CD14-positive monocyte (primary cell): ENCODE measurements at regions not wholly inside any gene's neighbourhood (a gene's known extent, or its start where the extent isn't known, plus 50 kb on each side); places are given as distances from the start of the nearest gene placed in this dataset.

ENCODE experiments used
- DNase-seq, 3 donors: peaks; one replicate each; pipeline ENCODE4 v3.0.0-alpha.2; 2011 to 2022
- H2AFZ ChIP-seq: 2 replicates; pipeline ENCODE4 v1.6.0; 2012; ENCODE audit warnings: mild to moderate bottlenecking, low read depth, low read length, inconsistent platforms; ENCODE audit not compliant: insufficient read depth, poor library complexity, severe bottlenecking
- H3K27ac ChIP-seq, 2 donors: 1 replicate in 1 of 2; 2 replicates in 1 of 2; pipeline ENCODE4 v1.5.1; 2012 to 2013; ENCODE audit warnings: low read length in 2 of 2, control low read depth in 1 of 2, inconsistent platforms in 1 of 2, low read depth in 1 of 2, mild to moderate bottlenecking in 1 of 2
- H3K27me3 ChIP-seq, 2 donors: one replicate each; pipeline versions ENCODE4 v1.6.0 to v1.6.1; 2011 to 2013; ENCODE audit warnings: low read length in 2 of 2; ENCODE audit not compliant: control insufficient read depth in 2 of 2, insufficient read depth in 2 of 2
- H3K36me3 ChIP-seq, 2 donors: replicated peaks in 1 of 2; 1 replicate in 1 of 2; 2 replicates in 1 of 2; pipeline versions ENCODE4 v1.5.1 to v1.6.1; 2012 to 2013; ENCODE audit warnings: low read length in 2 of 2, control low read depth in 1 of 2, inconsistent platforms in 1 of 2, mild to moderate bottlenecking in 1 of 2; ENCODE audit not compliant: insufficient read depth in 2 of 2, control insufficient read depth in 1 of 2
- H3K4me1 ChIP-seq, 2 donors: 1 replicate in 1 of 2; 2 replicates in 1 of 2; pipeline versions ENCODE4 v1.5.1 to v1.6.1; 2012 to 2013; ENCODE audit warnings: low read length in 2 of 2, control low read depth in 1 of 2, inconsistent platforms in 1 of 2, mild to moderate bottlenecking in 1 of 2, moderate library complexity in 1 of 2; ENCODE audit not compliant: insufficient read depth in 2 of 2, control insufficient read depth in 1 of 2
- H3K4me2 ChIP-seq: replicated peaks from 2 replicates; pipeline ENCODE3; 2012; ENCODE audit warnings: low read length, moderate library complexity, mild to moderate bottlenecking; ENCODE audit not compliant: poor library complexity, severe bottlenecking; ENCODE audit errors: extremely low read depth
- H3K4me3 ChIP-seq, 3 experiments: fragments of 200-600 bp in 1 of 3; sonication (generic) in 1 of 3; replicated peaks in 1 of 3; 1 replicate in 2 of 3; 2 replicates in 1 of 3; pipeline ENCODE4 v1.5.1; 2011 to 2013; ENCODE audit warnings: low read length in 3 of 3, mild to moderate bottlenecking in 3 of 3, control low read depth in 2 of 3, low read depth in 2 of 3, inconsistent platforms in 1 of 3, moderate library complexity in 1 of 3
- H3K79me2 ChIP-seq: 2 replicates; pipeline ENCODE4 v1.6.0; 2012; ENCODE audit warnings: mild to moderate bottlenecking, control low read depth, inconsistent platforms, low read length, moderate library complexity; ENCODE audit not compliant: insufficient read depth
- H3K9ac ChIP-seq: 2 replicates; pipeline ENCODE4 v1.6.0; 2017; ENCODE audit warnings: low read length, mild to moderate bottlenecking; ENCODE audit not compliant: insufficient read depth, poor library complexity, severe bottlenecking
- H3K9me3 ChIP-seq, 2 donors: replicated peaks in 1 of 2; 1 replicate in 1 of 2; 2 replicates in 1 of 2; pipeline versions ENCODE4 v1.5.1 to v1.6.1; 2012 to 2013; ENCODE audit warnings: low read length in 2 of 2, control low read depth in 1 of 2; ENCODE audit not compliant: control insufficient read depth in 1 of 2, insufficient read depth in 1 of 2
- H4K20me1 ChIP-seq: 2 replicates; pipeline ENCODE4 v1.6.0; 2012; ENCODE audit warnings: mild to moderate bottlenecking, low read length, control low read depth, moderate library complexity; ENCODE audit not compliant: insufficient read depth
- H3K27ac Mint-ChIP-seq, 7 donors: one replicate each; pipeline ENCODE4 v1.8.0; 2020; ENCODE audit warnings: mild to moderate bottlenecking in 7 of 7, mixed read lengths in 7 of 7, moderate library complexity in 6 of 7, inconsistent platforms in 2 of 7
- H3K27me3 Mint-ChIP-seq, 3 donors: one replicate each; pipeline ENCODE4 v1.8.0; 2021 to 2022; ENCODE audit warnings: low read depth in 3 of 3, mild to moderate bottlenecking in 3 of 3, mixed read lengths in 3 of 3, moderate library complexity in 3 of 3, inconsistent platforms in 1 of 3
- H3K36me3 Mint-ChIP-seq, 2 donors: one replicate each; pipeline ENCODE4 v1.8.0; 2020; ENCODE audit warnings: mixed read lengths in 2 of 2, inconsistent platforms in 1 of 2, mild to moderate bottlenecking in 1 of 2
- H3K4me1 Mint-ChIP-seq: one replicate; pipeline ENCODE4 v1.8.0; 2020; ENCODE audit warnings: mild to moderate bottlenecking, mixed read lengths
- H3K4me3 Mint-ChIP-seq, 2 donors: one replicate each; pipeline ENCODE4 v1.8.0; 2020; ENCODE audit warnings: mild to moderate bottlenecking in 2 of 2, mixed read lengths in 2 of 2, moderate library complexity in 1 of 2
- H3K9me3 Mint-ChIP-seq, 7 donors: one replicate each; pipeline ENCODE4 v1.8.0; 2020 to 2022; ENCODE audit warnings: mixed read lengths in 7 of 7, mild to moderate bottlenecking in 6 of 7, moderate library complexity in 6 of 7, inconsistent platforms in 2 of 7
- WGBS: methylation state at CpG from one replicate; pipeline ENCODE4 v1.1.5; 2013; ENCODE audit warnings: missing lambda C conversion rate; ENCODE audit not compliant: insufficient coverage; 5-methylcytosine and 5-hydroxymethylcytosine counted together
- intact Hi-C, 2 donors: fragments of 100-400 bp; cut with micrococcal nuclease; formaldehyde crosslinking; loops; one replicate each; pipeline versions ENCODE4 v1.15.0 to v1.15.1; 2023
- TF ChIP-seq, protein P1 (sequence below): fragments of 200-600 bp; IDR thresholded peaks from one replicate; pipeline ENCODE4 v1.8.0; 2022; ENCODE audit warnings: antibody characterized with exemption, mild to moderate bottlenecking

DNA sequence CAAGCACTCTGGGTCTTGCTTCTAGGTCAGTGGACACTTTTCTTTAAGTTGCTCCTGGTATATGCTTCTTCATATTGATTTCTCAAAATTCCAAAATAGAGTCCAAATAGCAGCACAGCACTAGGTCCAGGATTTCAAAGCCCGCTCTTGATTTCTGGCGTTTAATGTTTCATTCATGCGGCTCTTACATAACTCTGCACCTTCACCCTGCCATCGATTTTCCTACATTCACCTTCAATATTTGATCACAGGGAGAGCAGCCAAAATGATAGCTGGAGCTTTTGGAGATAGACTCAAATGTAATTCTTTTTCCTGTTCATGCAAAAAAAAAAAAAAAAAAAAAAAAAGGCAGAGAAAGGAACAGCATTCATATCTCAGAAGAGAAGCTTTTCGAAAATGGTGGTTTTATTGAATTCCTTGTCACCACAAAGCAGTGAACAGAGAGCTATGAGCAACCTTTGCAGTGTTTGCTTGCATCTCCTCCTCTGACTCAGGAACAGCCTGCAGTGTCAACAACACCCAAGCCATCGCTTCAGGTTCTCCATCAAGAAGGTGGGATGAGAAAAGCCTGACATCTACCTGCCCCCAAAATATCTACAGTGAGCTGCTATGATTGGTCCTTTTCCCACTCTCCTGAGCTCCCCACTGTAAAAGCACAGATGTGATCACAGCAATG, 97.8 kb downstream of the MED10 start:
- H3K4me1 Mint-ChIP-seq: no peaks in the 10 kb centered on the region
- Histone ChIP-seq H3K9ac (no peak overlapping the region), H3K9me3 (no peaks in the 10 kb centered on the region), H3K4me1 (no peaks in the 10 kb centered on the region), H4K20me1 (no peaks in the 10 kb centered on the region), H2AFZ (no peak overlapping the region), H3K27ac (no peak overlapping the region), H3K36me3 (no peaks in the 10 kb centered on the region), H3K79me2 (no peaks in the 10 kb centered on the region), H3K27me3 (no peaks in the 10 kb centered on the region), H3K4me3 (no peak overlapping the region), H3K4me2 (no peak overlapping the region)
- no peak overlapping the region for H3K27ac Mint-ChIP-seq
- peaks cover 0 to 4% (median 0%) of the 10 kb centered on the region in 3 donors for H3K27me3 Mint-ChIP-seq
- DNase-seq: no peak
- H3K4me3 Mint-ChIP-seq: no peak overlapping the region
- 100% methylated on average over 3 of the region's 6 CpGs for WGBS
- H3K36me3 Mint-ChIP-seq: no peaks in the 10 kb centered on the region
- intact Hi-C loops: no loop called here
- TF ChIP-seq, protein P1, sequence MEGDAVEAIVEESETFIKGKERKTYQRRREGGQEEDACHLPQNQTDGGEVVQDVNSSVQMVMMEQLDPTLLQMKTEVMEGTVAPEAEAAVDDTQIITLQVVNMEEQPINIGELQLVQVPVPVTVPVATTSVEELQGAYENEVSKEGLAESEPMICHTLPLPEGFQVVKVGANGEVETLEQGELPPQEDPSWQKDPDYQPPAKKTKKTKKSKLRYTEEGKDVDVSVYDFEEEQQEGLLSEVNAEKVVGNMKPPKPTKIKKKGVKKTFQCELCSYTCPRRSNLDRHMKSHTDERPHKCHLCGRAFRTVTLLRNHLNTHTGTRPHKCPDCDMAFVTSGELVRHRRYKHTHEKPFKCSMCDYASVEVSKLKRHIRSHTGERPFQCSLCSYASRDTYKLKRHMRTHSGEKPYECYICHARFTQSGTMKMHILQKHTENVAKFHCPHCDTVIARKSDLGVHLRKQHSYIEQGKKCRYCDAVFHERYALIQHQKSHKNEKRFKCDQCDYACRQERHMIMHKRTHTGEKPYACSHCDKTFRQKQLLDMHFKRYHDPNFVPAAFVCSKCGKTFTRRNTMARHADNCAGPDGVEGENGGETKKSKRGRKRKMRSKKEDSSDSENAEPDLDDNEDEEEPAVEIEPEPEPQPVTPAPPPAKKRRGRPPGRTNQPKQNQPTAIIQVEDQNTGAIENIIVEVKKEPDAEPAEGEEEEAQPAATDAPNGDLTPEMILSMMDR: no peak
- H3K9me3 Mint-ChIP-seq: peaks cover 0 to 5% (median 0%) of the 10 kb centered on the region in 7 donors

DNA sequence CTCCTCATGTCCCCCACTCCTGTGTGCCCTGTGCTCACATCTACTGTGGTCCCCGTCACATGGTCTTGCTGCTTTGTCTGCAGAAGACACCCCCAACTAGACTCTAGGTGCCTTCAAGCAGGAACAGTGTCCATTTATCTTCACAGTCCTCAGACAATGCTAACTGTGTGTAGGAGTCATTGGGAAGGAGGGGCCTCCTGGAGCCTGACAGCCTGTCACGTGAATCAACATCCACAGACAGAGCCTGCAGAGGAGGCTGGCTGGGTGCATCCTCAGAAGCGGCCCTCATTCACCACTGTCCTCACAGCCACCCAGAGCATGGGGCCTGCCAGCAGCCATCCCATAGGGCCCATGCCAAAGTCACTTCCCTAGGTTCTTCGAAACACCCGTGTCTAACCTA, 98.7 kb downstream of the MED10 start:
- intact Hi-C loops: no loop called here
- Mint-ChIP-seq H3K4me1 (no peaks in the 10 kb centered on the region), H3K27ac (no peak overlapping the region), H3K36me3 (no peaks in the 10 kb centered on the region), H3K4me3 (no peak overlapping the region), H3K27me3 (peaks cover 0 to 4% (median 0%) of the 10 kb centered on the region in 3 donors), H3K9me3 (peaks cover 0 to 5% (median 0%) of the 10 kb centered on the region in 7 donors)
- Histone ChIP-seq H3K36me3 (no peaks in the 10 kb centered on the region), H3K4me3 (no peak overlapping the region), H3K9me3 (no peaks in the 10 kb centered on the region), H3K27me3 (no peaks in the 10 kb centered on the region), H2AFZ (no peak overlapping the region), H3K9ac (no peak overlapping the region), H3K4me2 (no peak overlapping the region), H4K20me1 (no peaks in the 10 kb centered on the region), H3K79me2 (no peaks in the 10 kb centered on the region), H3K4me1 (no peaks in the 10 kb centered on the region), H3K27ac (no peak overlapping the region)
- no peak for DNase-seq
- TF ChIP-seq, protein P1: no peak
- WGBS: 88% methylated on average over 4 of the region's 5 CpGs
